ENCODE measurements at regions not wholly inside any gene's neighbourhood (a gene's known extent, or its start where the extent isn't known, plus 50 kb on each side); places are given as distances from the start of the nearest gene placed in this dataset.
"Not testable (repeated sequence)": the region's sequence is repeated elsewhere in the genome, so short reads cannot be mapped to it uniquely, and the experiment has no call there.

GRCh38 chr5:147084702-147085101 lies 150.1 kb upstream of the STK32A start:
- DNase-seq, result no peak

GRCh38 chr5:147085409-147085808 lies 149.4 kb upstream of the STK32A start:
- no peak for DNase-seq

DNA sequence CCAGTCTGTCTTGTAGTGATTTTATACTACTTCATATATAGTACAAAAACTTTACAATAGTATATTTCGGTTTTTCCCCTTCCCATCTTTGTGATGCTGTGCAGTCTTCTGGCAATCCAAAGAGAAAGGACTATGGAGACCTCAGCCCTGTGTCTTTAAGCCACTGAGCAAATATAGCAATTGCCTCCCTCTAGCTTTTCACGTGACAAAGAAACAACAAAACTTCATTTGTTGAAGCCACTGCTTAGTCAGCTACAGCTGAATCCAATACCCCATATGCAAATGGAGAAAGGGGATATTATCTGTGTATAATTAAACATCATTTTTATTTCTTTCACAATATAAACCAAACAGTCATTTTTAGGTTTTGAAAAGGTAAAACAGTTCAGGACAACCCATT lies 142.8 kb upstream of the STK32A start:
- DNase-seq, result no peak

- DNase-seq, result no peak
Measured at GRCh38 chr5:147093138-147093537, 141.7 kb upstream of the STK32A start.

DNA sequence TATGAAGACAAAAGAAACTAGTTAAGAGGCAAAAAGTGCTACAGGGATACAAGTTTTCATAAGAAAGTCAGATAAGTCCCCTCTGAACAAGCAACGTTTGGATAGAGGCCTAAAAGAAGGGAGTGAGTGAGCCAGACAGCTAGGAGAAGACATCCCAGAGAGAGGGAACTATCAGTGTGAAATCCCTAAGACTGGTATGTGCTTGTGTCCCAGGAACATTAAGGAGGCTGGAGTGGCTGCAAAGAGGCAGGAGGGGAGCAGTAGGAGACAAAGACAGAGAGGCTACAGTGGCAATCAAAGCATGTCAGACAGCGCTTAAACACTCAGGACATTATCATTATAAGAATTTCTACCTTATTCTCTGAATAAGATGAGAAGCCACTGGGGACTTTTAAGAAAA lies 139.1 kb upstream of the STK32A start:
- no peak for DNase-seq

DNA sequence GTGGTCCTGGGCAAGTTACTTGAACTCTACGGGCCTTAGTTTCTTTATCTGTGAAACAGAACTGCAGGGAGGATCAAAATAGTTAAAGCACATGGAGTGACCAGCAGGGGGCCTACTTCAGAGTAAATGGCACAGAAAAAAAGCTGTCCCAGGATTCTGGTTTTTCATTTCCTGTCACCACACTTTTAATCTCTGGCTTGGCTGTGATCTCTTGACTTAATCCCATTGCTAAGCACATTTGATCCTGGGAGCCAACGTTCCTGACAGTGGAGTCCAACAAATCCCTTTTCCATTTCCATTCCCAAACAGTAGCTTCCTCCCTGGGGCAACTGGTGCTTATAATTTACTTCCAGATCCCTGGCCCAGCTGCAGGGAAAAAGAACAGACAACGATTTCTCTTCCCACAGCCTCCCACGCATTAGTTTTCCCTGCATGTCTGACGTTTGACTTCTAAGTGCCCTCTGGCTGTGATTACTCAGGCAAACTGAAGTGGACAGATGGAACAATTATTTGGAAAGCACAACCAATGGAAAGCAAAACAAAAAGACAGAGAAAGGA lies 136.5 kb upstream of the STK32A start:
- DNase-seq, result no peak

DNA sequence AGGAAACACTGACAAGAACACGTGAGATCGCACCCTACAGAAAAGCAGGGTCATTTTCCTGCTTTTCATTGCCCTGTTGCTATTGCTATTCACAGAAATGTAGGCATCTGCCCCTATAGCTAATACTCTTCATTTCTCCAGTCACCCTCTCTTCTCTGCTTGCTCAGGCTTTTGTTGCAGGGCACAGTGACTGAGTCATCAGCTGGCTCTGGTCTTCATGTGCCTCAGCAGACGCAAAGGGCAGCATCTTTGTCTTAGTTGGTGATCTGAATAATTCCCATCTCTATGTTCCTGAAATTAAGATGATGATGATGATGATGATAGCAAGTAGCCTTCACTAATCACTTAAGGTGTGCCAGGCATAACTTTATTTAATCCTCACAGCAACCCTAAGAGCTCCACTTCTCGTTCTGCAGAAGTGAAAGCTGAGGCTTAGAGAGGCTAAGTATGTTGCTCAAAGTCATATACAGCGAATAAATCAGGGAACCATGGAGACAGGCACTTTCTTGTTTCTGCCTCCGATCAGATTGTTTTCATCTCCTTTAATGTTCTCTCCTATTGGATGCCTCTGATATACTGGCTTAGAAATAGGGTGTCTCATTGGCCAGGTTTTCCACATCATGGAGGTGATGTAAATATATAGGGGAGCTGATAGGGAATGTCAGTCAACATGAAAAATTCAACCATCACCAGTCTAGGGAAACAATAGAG lies 133.0 kb upstream of the STK32A start:
- no peak for DNase-seq

DNA sequence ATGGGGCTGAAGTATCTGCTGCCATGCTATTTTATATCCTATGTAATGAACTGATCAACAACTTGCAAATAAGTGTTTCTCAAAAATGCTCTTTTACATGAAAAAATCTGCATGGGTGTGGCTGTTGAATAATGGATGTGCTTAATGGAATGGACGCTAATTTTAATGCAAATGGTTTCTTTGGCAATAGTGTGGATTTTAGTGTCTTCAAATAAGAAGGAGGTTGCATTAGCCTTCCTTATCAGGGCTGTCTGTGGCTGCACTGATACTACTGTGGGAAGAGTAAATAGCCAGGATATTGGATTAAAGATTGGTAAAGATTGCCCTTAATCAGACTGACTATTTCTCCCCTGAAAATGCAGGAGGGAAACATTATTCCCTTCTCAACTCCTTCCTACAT lies 121.9 kb upstream of the STK32A start:
- no peak for DNase-seq

- DNase-seq, result no peak
Measured at GRCh38 chr5:147113967-147114366, 120.9 kb upstream of the STK32A start.

- DNase-seq, result not testable (repeated sequence)
Measured at GRCh38 chr5:147139759-147140158, 95.1 kb upstream of the STK32A start.

DNA sequence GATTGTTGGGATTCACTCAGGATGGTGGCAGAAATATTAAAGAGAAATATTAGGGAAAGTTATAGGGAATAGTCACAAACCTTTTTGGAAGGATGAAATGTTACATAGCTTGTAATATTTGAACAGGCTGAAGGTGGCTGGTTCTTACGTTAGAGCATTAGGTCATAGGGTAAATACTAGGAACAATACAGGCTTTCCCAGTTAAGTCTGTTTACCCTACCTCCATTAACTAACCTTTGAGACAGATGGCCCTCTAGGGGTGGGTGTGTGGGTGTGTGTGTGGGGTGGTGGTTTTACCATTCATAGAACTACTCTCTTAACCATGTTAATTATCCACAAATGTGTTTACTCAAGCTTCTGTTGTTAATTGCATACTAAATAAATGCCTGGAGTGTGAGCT lies 94.3 kb upstream of the STK32A start:
- DNase-seq, result no peak

GRCh38 chr5:147141580-147141979 lies 93.2 kb upstream of the STK32A start:
- DNase-seq, result not testable (repeated sequence)

DNA sequence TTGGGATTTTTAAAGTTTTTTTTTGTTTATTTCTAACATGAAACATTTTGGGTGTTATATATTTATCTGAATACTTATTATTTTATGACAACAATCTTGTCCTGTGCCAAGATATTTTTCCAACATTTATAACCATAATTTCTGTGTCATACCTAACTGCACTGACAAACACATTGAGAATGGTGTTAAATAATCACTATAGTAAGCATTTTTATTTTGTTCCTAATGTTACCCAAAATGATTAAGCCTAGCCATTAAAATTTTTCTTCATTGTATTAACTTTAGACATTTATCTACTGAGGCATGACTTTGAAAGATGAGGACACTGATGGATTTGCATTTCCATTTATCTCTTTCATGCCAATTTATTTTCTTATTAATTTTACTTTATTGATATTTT lies 91.6 kb upstream of the STK32A start:
- no peak for DNase-seq

GRCh38 chr5:147145328-147145727 lies 89.5 kb upstream of the STK32A start:
- DNase-seq, result no peak

- DNase-seq, result no peak
Measured at GRCh38 chr5:147148715-147149114, 86.1 kb upstream of the STK32A start.

DNA sequence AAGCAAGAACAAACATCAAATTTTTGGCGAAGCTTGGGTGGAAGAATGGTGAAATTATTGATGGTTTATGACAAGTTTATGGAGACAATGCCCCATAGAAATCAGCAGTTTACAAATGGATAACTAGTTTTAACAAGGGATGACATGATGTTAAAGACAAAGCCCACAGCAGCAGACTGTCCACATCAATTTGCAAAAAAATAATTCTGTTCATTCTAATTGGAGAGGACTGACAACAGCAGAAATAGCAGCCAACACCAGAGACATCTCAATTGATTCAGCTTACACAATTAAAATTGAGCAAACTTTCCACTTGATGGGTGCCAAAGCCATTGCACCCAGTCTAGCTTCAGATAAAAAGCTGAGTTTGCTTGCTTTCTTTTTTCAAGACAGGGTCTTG lies 82.7 kb upstream of the STK32A start:
- no peak for DNase-seq

DNA sequence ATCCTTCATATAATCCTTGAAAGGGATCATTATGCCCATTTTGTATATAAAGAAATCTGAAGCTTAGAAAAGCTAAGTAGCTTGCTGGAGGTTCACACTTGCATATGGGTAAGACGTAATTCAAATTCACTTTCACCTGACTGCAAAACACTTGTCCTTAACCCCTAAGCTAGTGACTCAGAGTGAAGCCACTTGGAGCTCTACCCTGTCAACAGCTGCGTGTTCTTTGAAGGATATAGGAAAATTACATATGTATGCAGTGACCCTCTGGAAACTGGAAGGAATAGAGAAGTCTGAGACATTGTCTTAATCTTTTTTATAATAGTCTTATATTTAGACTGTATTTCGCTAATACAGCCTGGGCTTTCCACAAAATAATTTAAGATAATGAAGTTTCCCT lies 80.0 kb upstream of the STK32A start:
- no peak for DNase-seq

- no peak for DNase-seq
Measured at GRCh38 chr5:147156012-147156411, 78.8 kb upstream of the STK32A start.

DNA sequence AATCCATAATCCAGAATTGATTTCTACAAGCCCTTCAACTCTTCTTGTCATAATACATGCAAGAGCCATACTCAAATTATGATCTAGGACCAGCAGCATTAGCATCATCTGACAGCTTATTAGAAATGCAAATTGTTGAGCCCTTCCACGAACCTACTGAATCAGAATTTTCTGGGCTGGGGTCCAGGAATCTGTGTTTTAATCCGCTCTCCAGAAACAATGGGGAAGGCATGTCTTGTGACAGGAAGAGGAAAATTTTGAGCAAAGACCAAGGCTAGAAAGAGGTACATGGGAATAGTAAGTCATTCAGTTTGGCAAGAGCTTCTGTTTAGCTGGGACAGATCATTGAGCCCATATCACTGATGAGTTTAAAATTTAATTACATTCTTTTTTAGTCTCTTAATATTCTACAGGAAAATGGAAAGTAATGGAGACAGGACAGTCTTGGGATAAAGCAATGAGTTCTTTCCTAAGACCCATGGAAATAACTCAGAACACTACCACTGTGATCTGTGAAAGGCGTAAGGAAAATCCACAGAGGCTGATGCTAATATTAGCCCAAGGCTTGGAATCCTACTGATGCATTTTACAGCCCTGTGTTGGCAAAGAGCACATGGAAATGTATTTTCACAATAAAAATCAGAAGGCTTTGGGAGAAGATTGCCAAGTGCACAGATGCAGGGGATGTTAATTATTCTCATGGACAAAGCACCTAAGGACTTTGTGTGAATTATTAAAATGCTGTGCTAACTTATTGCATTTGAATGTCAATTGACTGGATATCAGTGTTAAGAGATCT lies 73.7 kb upstream of the STK32A start:
- no peak for DNase-seq

DNA sequence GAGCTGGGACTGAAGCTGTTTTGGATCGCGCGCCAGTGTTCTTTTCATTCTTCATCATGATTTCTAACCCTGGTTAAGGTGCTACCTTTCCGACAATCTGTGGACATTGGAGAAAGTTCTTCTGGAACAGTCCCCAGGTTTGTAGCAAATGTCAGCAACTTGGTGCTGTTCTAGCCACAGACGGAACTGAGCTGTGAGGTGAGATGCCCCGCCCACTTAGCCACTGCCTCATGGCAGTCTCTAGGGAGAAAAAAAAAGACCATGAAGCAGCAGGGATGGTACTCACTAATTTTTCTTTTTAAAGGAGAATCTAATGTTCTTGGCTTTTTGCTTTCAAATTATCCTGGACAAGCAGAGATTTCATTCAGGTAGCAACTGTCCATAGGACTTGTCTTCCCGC lies 72.1 kb upstream of the STK32A start:
- no peak for DNase-seq

- no peak for DNase-seq
Measured at GRCh38 chr5:147167529-147167928, 67.3 kb upstream of the STK32A start.

DNA sequence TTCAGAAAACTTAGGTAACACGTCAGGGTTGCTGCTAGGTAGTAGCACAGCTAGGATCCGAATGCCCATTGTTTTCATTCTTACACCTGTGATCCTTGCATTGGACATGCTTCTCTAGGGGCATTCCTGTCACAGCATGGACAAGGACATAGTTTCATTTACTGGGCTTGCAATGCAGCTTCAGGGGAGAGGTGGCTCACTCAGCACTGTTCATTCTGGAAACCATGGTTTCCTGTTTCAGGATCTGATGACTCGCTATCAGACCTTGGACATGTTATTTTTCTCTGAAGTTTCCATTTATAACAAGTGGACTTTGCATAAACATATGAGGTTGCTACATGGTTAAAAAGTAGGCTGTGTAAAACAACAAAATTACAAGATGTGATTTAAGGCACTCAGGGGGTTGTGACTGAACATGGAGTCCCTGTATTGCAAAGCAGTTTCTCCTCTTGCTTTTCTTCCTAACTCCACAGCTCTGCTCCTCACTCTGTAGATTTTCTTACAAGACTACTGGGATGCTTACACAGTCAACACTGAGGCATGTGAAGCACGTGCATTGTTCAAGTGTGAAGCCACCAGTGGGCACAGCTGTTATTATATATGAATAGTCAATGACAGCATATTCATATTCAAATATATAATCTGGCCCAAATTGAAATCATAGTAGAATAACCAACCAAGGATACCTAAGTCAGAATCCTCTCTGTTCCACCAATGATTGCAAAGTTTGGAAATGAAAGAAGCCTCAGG lies 66.1 kb upstream of the STK32A start:
- DNase-seq, result no peak

- DNase-seq, result no peak
Measured at GRCh38 chr5:147169399-147169798, 65.4 kb upstream of the STK32A start.

GRCh38 chr5:147169901-147170300 lies 64.9 kb upstream of the STK32A start:
- DNase-seq, result no peak
